Mesenchymal stem cell (in vitro differentiated cells and primary cell): ENCODE measurements at regions not wholly inside any gene's neighbourhood (a gene's known extent, or its start where the extent isn't known, plus 50 kb on each side); places are given as distances from the start of the nearest gene placed in this dataset.

Experiments
- DNase-seq: peaks from one replicate; pipeline ENCODE4 v3.0.0-alpha.2; 2013
- H2AFZ ChIP-seq: one replicate; pipeline ENCODE4 v1.6.1; 2013; ENCODE audit warnings: low read depth, mild to moderate bottlenecking, control low read depth, inconsistent platforms, low read length, moderate library complexity
- H2AK5ac ChIP-seq: 2 replicates; pipeline ENCODE4 v1.6.1; 2013; ENCODE audit warnings: low read length, moderate library complexity, mild to moderate bottlenecking, inconsistent platforms; ENCODE audit not compliant: severe bottlenecking
- H2BK120ac ChIP-seq: one replicate; pipeline ENCODE4 v1.6.1; 2013; ENCODE audit warnings: low read depth, mild to moderate bottlenecking, inconsistent platforms, low read length, moderate library complexity
- H2BK12ac ChIP-seq, 2 experiments: one replicate each; pipeline ENCODE4 v1.6.1; 2013; ENCODE audit warnings: inconsistent platforms in 2 of 2, low read length in 2 of 2, mild to moderate bottlenecking in 2 of 2, moderate library complexity in 2 of 2, control low read depth in 1 of 2
- H2BK15ac ChIP-seq: one replicate; pipeline ENCODE4 v1.6.1; 2013; ENCODE audit warnings: mild to moderate bottlenecking, low read depth, inconsistent platforms; ENCODE audit not compliant: poor library complexity, severe bottlenecking
- H2BK5ac ChIP-seq: 2 replicates; pipeline ENCODE4 v1.6.1; 2013; ENCODE audit warnings: low read depth, mild to moderate bottlenecking, low read length, control low read depth, inconsistent platforms; ENCODE audit not compliant: poor library complexity, severe bottlenecking
- H3K14ac ChIP-seq, 2 experiments: one replicate each; pipeline ENCODE4 v1.6.1; 2013; ENCODE audit warnings: inconsistent platforms in 2 of 2, low read length in 2 of 2, control low read depth in 1 of 2, mild to moderate bottlenecking in 1 of 2, moderate library complexity in 1 of 2
- H3K18ac ChIP-seq, 2 experiments: one replicate each; pipeline ENCODE4 v1.6.1; 2013; ENCODE audit warnings: inconsistent platforms in 2 of 2, low read length in 2 of 2, control low read depth in 1 of 2, low read depth in 1 of 2, mild to moderate bottlenecking in 1 of 2
- H3K23ac ChIP-seq, 2 experiments: one replicate each; pipeline ENCODE4 v1.6.1; 2013; ENCODE audit warnings: inconsistent platforms in 2 of 2, low read length in 2 of 2, mild to moderate bottlenecking in 2 of 2, moderate library complexity in 2 of 2, control low read depth in 1 of 2
- H3K27ac ChIP-seq: 2 replicates; pipeline ENCODE4 v1.5.1; 2013; ENCODE audit warnings: mild to moderate bottlenecking, moderate library complexity, low read length, control low read depth, inconsistent platforms; ENCODE audit not compliant: poor library complexity, severe bottlenecking
- H3K27me3 ChIP-seq, 2 experiments: 2 replicates each; pipeline versions ENCODE4 v1.6.1 to v1.7.0; 2013; ENCODE audit warnings: low read length in 2 of 2, mild to moderate bottlenecking in 2 of 2, moderate library complexity in 2 of 2, control low read depth in 1 of 2, inconsistent platforms in 1 of 2; ENCODE audit not compliant: control insufficient read depth in 1 of 2, insufficient read depth in 1 of 2
- H3K36me3 ChIP-seq, 2 experiments: 2 replicates each; pipeline versions ENCODE4 v1.6.1 to v1.7.0; 2013; ENCODE audit warnings: low read length in 2 of 2, control low read depth in 1 of 2, inconsistent platforms in 1 of 2, low read depth in 1 of 2, mild to moderate bottlenecking in 1 of 2; ENCODE audit not compliant: insufficient read depth in 2 of 2, control insufficient read depth in 1 of 2
- H3K4ac ChIP-seq, 2 experiments: one replicate each; pipeline ENCODE4 v1.6.1; 2013; ENCODE audit warnings: inconsistent platforms in 2 of 2, low read length in 2 of 2, mild to moderate bottlenecking in 2 of 2, moderate library complexity in 2 of 2, control low read depth in 1 of 2, low read depth in 1 of 2
- H3K4me1 ChIP-seq: 2 replicates; pipeline ENCODE4 v1.6.1; 2013; ENCODE audit warnings: low read depth, low read length, control low read depth; ENCODE audit not compliant: control insufficient read depth, insufficient read depth
- H3K4me2 ChIP-seq: 2 replicates; pipeline ENCODE4 v1.6.1; 2013; ENCODE audit warnings: low read length, mild to moderate bottlenecking, inconsistent platforms; ENCODE audit not compliant: poor library complexity, severe bottlenecking
- H3K4me3 ChIP-seq, 2 experiments: 2 replicates each; pipeline versions ENCODE4 v1.5.1 to v1.7.0; 2013; ENCODE audit warnings: low read length in 2 of 2, mild to moderate bottlenecking in 2 of 2, control low read depth in 1 of 2, low read depth in 1 of 2; ENCODE audit not compliant: insufficient read depth in 1 of 2
- H3K79me1 ChIP-seq: replicated peaks from 2 replicates; pipeline ENCODE4 v1.6.1; 2013; ENCODE audit warnings: mild to moderate bottlenecking, control low read depth, low read length, inconsistent platforms; ENCODE audit not compliant: poor library complexity, severe bottlenecking
- H3K9ac ChIP-seq: 2 replicates; pipeline ENCODE4 v1.7.0; 2013; ENCODE audit warnings: mild to moderate bottlenecking, low read length, moderate library complexity
- H3K9me3 ChIP-seq: 2 replicates; pipeline ENCODE4 v1.7.0; 2013; ENCODE audit warnings: mild to moderate bottlenecking, low read length; ENCODE audit not compliant: control insufficient read depth
- H4K8ac ChIP-seq: one replicate; pipeline ENCODE4 v1.6.1; 2013; ENCODE audit warnings: inconsistent platforms, mild to moderate bottlenecking, low read length, moderate library complexity
- H4K91ac ChIP-seq: one replicate; pipeline ENCODE4 v1.6.1; 2013; ENCODE audit warnings: mild to moderate bottlenecking, low read length, inconsistent platforms
- WGBS: methylation state at CpG from one replicate; pipeline ENCODE4 v1.1.7; 2013; ENCODE audit warnings: mixed read lengths; 5-methylcytosine and 5-hydroxymethylcytosine counted together

DNA sequence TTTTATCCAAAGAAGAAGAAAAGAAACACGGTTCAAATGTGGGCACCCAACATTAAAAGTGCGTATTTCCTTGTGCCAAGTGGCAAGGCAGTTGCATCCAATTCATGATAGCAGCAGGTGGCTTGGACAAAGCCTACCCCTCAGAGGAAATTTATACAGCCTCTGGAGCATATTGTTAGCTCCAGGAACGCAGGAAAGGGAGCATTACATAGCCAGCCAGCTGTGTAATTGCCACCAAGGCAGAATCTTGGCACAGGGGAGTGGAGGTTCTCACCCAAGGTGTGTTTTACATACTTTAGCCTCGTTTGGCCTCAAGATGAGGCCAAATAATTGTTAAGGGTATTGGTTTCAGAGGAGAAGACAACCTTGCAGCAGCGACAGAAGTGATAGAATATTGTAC lies 526.9 kb downstream of the TMEM182 start:
- Histone ChIP-seq H3K9ac (no peak overlapping the region), H3K23ac (no peak overlapping the region), H2BK5ac (no peak overlapping the region), H3K18ac (no peak overlapping the region), H3K4me2 (no peak overlapping the region), H2BK120ac (no peak overlapping the region), H3K27me3 (peaks cover 3 to 5% of the 10 kb centered on the region in 2 experiments), H2AK5ac (no peak overlapping the region), H2BK15ac (no peak overlapping the region), H3K4me3 (no peak overlapping the region), H2BK12ac (no peak overlapping the region), H4K8ac (no peak overlapping the region), H3K27ac (no peak overlapping the region), H3K4ac (no peak overlapping the region), H3K79me1 (no peaks in the 10 kb centered on the region), H3K36me3 (no peaks in the 10 kb centered on the region), H3K4me1 (no peaks in the 10 kb centered on the region), H2AFZ (no peak overlapping the region), H3K14ac (no peak overlapping the region), H4K91ac (no peak overlapping the region), H3K9me3 (no peaks in the 10 kb centered on the region)
- WGBS, result 47% methylated on average over 5 of the region's 5 CpGs
- DNase-seq, result no peak

DNA sequence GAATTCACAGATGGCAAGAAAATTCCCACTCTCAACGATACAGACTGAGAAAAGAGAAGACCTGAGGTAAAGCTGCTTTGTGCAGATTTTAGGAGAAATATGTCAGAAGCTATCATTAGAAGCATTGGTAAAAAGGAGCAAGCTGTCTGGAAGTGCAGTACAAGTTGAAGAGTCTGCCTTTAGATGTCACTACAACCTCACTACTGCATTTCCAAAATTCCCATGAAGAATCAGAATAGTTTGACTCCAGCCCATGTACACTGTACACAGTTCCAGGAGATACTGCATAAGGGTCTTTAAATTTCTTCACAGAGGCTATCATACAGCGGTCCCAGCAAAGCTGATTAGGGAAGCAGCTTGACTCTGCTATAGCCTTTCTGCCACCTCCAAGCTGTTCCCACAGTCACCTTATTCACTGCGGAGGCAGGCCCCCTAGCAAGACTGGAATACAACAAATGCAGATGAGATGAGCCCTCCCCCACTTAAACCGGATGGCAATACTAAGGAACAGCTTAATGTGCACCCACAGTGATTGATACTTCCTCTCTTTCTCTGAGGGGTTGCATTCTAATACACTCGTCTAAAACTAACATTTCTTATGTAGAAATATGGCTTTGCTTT lies 527.4 kb downstream of the TMEM182 start:
- WGBS, result 40% methylated on average over 4 of the region's 5 CpGs
- Histone ChIP-seq H3K79me1 (no peaks in the 10 kb centered on the region), H2BK120ac (no peak overlapping the region), H3K4me2 (no peak overlapping the region), H3K4me1 (no peaks in the 10 kb centered on the region), H3K4ac (no peak overlapping the region), H2BK15ac (no peak overlapping the region), H3K27me3 (peaks cover 1 to 5% of the 10 kb centered on the region in 2 experiments), H3K9me3 (no peaks in the 10 kb centered on the region), H3K27ac (no peak overlapping the region), H3K18ac (no peak overlapping the region), H3K23ac (no peak overlapping the region), H2BK12ac (no peak overlapping the region), H2AFZ (no peak overlapping the region), H3K14ac (no peak overlapping the region), H4K8ac (no peak overlapping the region), H3K36me3 (no peaks in the 10 kb centered on the region), H4K91ac (no peak overlapping the region), H3K4me3 (no peak overlapping the region), H2BK5ac (no peak overlapping the region), H2AK5ac (no peak overlapping the region), H3K9ac (no peak overlapping the region)
- DNase-seq, result no peak

DNA sequence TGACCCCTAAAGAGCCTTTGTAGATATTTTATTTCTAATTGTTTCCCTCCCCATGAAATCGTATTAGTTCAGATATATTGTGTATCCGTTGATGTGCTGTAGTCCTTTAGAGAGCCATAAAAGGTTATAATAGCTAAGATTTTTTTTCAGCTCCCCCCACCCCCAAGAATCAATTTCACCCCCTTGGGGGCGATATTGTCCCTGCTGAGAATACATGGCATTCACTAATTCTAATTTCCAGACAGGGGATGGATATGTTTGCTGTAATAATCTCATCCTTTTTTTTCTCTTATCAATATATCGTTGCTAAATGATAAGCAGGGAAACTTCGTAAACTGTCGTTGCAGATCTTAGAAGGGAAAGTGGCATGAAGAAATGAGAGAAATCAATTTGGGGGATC lies 530.7 kb downstream of the TMEM182 start:
- Histone ChIP-seq H3K14ac (no peak overlapping the region), H2AK5ac (no peak overlapping the region), H2BK15ac (no peak overlapping the region), H3K27me3 (peaks cover 0 to 5% of the 10 kb centered on the region in 2 experiments), H3K4me1 (no peaks in the 10 kb centered on the region), H3K4ac (no peak overlapping the region), H3K18ac (no peak overlapping the region), H3K9me3 (no peaks in the 10 kb centered on the region), H4K8ac (no peak overlapping the region), H3K79me1 (no peaks in the 10 kb centered on the region), H3K27ac (no peak overlapping the region), H3K9ac (no peak overlapping the region), H2BK5ac (no peak overlapping the region), H2BK120ac (no peak overlapping the region), H4K91ac (no peak overlapping the region), H3K4me3 (no peak overlapping the region), H3K4me2 (no peak overlapping the region), H3K36me3 (no peaks in the 10 kb centered on the region), H2BK12ac (no peak overlapping the region), H3K23ac (no peak overlapping the region), H2AFZ (no peak overlapping the region)
- WGBS, result 94% methylated on average over 3 of the region's 6 CpGs
- DNase-seq, result no peak

DNA sequence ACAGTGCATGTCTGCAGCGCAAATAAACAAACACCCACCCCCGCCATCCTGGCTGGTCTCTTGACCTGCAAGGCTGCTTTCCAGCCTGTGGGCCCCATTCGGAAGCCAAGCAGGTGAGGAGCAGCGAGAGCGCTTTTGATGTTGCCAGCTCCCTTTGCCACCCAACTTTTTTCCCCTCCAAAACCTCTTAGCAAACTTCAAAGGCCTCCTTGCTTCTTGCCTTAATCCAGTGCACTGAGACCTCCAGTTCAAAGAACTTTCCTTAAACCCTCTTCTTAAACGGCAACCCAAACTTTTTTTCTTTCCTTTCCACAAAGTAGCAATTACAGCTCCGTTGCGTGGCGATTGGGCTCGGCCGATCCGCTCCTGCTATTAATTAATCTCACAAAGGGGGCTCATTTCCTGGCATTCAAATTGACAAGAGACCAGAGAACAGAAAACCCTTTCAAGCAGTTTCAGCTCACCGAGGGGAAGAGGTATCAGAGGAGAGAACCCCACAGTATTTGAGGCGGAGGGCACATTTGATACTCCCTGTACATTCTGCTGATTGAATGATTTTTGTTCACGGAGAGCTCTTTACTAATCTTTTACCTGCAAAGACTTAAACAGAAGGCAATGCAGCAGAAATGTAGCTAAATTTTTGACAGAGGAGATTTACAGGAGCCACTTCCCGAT lies 531.4 kb downstream of the TMEM182 start:
- Histone ChIP-seq H2BK12ac (no peak overlapping the region), H3K27me3 (peaks cover 0 to 5% of the 10 kb centered on the region in 2 experiments), H3K4me2 (no peak overlapping the region), H3K9ac (no peak overlapping the region), H3K4me1 (no peaks in the 10 kb centered on the region), H4K91ac (no peak overlapping the region), H3K4me3 (no peak overlapping the region), H3K27ac (no peak overlapping the region), H3K4ac (no peak overlapping the region), H2BK120ac (no peak overlapping the region), H3K79me1 (no peaks in the 10 kb centered on the region), H3K18ac (no peak overlapping the region), H2AFZ (no peak overlapping the region), H2AK5ac (no peak overlapping the region), H3K36me3 (no peaks in the 10 kb centered on the region), H3K14ac (no peak overlapping the region), H4K8ac (no peak overlapping the region), H2BK15ac (no peak overlapping the region), H2BK5ac (no peak overlapping the region), H3K9me3 (no peaks in the 10 kb centered on the region), H3K23ac (no peak overlapping the region)
- 73% methylated on average over 15 of the region's 16 CpGs for WGBS
- DNase-seq, result no peak
